Caco-2 (cell line): ENCODE measurements at regions not wholly inside any gene's neighbourhood (a gene's known extent, or its start where the extent isn't known, plus 50 kb on each side); places are given as distances from the start of the nearest gene placed in this dataset.

Experiments used
- BruUV-seq: library from RNA; stranded (reverse); fragments of 400-500 nt; replicated peaks from 2 replicates; lab custom pipeline; 2021; lab: Mats Ljungman, UMichigan
- CTCF ChIA-PET: fragments of 300-600 bp; sonication (Branson Sonifier 250); formaldehyde crosslinking; loops from one replicate; lab custom pipeline; 2022; ENCODE audit warnings: antibody characterized with exemption; lab: Charles Lee
- POLR2A ChIA-PET: fragments of 300-600 bp; sonication (Branson Sonifier 250); formaldehyde crosslinking; loops from one replicate; lab custom pipeline; 2022; ENCODE audit warnings: antibody characterized with exemption; lab: Charles Lee
- DNase-seq, 2 experiments: peaks; one replicate each; pipeline versions ENCODE4 v3.0.0 to v3.0.0-alpha.2; 2020 to 2022
- H3K27me3 ChIP-seq: replicated peaks from 2 replicates; pipeline ENCODE4 v1.6.0; 2011; ENCODE audit warnings: low read length; ENCODE audit not compliant: control insufficient read depth, insufficient read depth
- H3K36me3 ChIP-seq: 2 replicates; pipeline ENCODE4 v1.5.1; 2011; ENCODE audit warnings: low read length; ENCODE audit not compliant: control insufficient read depth, insufficient read depth
- H3K4me1 ChIP-seq: fragments of 250-450 bp; sonication (Bioruptor Pico); 2 replicates; pipeline ENCODE4 v1.5.1; 2020; ENCODE audit warnings: mild to moderate bottlenecking
- H3K4me3 ChIP-seq: 2 replicates; pipeline ENCODE4 v1.5.1; 2011; ENCODE audit warnings: low read depth, mild to moderate bottlenecking, control low read depth, low read length
- H3K9me3 ChIP-seq: fragments of 250-450 bp; sonication (Bioruptor Pico); 2 replicates; pipeline ENCODE4 v1.5.1; 2020; ENCODE audit warnings: mild to moderate bottlenecking, moderate library complexity
- H3K27ac Mint-ChIP-seq: one replicate; pipeline ENCODE4 v1.8.0; 2022; ENCODE audit warnings: mixed read lengths; ENCODE audit not compliant: unreplicated experiment
- H3K27me3 Mint-ChIP-seq: one replicate; pipeline ENCODE4 v1.8.0; 2022; ENCODE audit warnings: mixed read lengths; ENCODE audit not compliant: insufficient read depth, unreplicated experiment
- H3K36me3 Mint-ChIP-seq: one replicate; pipeline ENCODE4 v1.8.0; 2022; ENCODE audit warnings: mild to moderate bottlenecking, mixed read lengths; ENCODE audit not compliant: insufficient read depth, unreplicated experiment
- H3K4me1 Mint-ChIP-seq: one replicate; pipeline ENCODE4 v1.8.0; 2022; ENCODE audit warnings: low read depth, mixed read lengths; ENCODE audit not compliant: unreplicated experiment
- H3K4me3 Mint-ChIP-seq: one replicate; pipeline ENCODE4 v1.8.0; 2022; ENCODE audit warnings: mild to moderate bottlenecking, moderate library complexity, mixed read lengths; ENCODE audit not compliant: unreplicated experiment
- H3K9me3 Mint-ChIP-seq: one replicate; pipeline ENCODE4 v1.8.0; 2022; ENCODE audit warnings: mixed read lengths; ENCODE audit not compliant: unreplicated experiment
- intact Hi-C: fragments of 100-400 bp; cut with micrococcal nuclease; formaldehyde crosslinking; loops from one replicate; pipeline ENCODE4 v1.10.0; 2022; ENCODE audit not compliant: unreplicated experiment
- TF ChIP-seq, protein P1 (sequence below), 2 experiments: fragments of 200-600 bp in 1 of 2; IDR thresholded peaks; 1 replicate in 1 of 2; 2 replicates in 1 of 2; pipeline versions ENCODE4 v1.5.1 to v1.8.0; 2011 to 2022; ENCODE audit warnings: antibody characterized with exemption in 1 of 2, control low read depth in 1 of 2, inconsistent platforms in 1 of 2, low read depth in 1 of 2, low read length in 1 of 2, mild to moderate bottlenecking in 1 of 2, moderate library complexity in 1 of 2; ENCODE audit not compliant: insufficient read depth in 1 of 2, severe bottlenecking in 1 of 2, unreplicated experiment in 1 of 2

DNA sequence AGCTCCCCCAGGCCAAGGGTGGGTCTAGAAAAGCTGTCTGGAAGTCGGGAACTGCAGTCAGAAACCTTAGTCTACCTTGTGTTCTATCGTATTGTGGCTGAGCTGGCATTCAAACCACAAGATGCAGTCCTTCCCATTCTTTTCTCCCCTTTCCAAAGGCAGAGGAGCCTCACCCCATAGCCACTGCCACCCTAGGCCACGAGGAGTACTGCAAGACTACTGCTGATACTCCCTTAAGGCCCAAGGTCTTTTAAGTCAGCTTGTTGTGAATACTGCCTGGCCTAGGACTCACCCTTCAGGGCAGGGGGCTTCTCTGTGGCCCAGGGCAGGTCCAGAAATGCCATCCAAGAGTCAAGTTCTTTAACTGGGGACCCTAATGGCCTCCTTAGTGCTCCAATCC, 214.5 kb upstream of the CNTNAP2 start:
- no TSS peak for BruUV-seq
- no peaks in the 10 kb centered on the region for H3K9me3 Mint-ChIP-seq
- peak in 1 of 2 experiments; percentile 11 for DNase-seq

GRCh38 chr7:145899938-145900337, 216.7 kb upstream of the CNTNAP2 start:
- TF ChIP-seq, protein P1, sequence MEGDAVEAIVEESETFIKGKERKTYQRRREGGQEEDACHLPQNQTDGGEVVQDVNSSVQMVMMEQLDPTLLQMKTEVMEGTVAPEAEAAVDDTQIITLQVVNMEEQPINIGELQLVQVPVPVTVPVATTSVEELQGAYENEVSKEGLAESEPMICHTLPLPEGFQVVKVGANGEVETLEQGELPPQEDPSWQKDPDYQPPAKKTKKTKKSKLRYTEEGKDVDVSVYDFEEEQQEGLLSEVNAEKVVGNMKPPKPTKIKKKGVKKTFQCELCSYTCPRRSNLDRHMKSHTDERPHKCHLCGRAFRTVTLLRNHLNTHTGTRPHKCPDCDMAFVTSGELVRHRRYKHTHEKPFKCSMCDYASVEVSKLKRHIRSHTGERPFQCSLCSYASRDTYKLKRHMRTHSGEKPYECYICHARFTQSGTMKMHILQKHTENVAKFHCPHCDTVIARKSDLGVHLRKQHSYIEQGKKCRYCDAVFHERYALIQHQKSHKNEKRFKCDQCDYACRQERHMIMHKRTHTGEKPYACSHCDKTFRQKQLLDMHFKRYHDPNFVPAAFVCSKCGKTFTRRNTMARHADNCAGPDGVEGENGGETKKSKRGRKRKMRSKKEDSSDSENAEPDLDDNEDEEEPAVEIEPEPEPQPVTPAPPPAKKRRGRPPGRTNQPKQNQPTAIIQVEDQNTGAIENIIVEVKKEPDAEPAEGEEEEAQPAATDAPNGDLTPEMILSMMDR (IDR thresholded peaks at IDR 0.05; ENCODE audit: insufficient read depth in 1 of 2, low read depth in 1 of 2, low read length in 1 of 2, severe bottlenecking in 1 of 2, unreplicated experiment in 1 of 2): no peak
- no peak for DNase-seq
- intact Hi-C loops: no loop called here

More for the DNA sequence above, 214.5 kb upstream of the CNTNAP2 start:
- ChIA-PET POLR2A (no interaction called here), CTCF (no interaction called here)
- no peaks in the 10 kb centered on the region for H3K36me3 ChIP-seq
- no peaks in the 10 kb centered on the region for H3K27me3 Mint-ChIP-seq
- H3K4me1 ChIP-seq: no peaks in the 10 kb centered on the region
- intact Hi-C loops: no loop called here
- H3K27ac Mint-ChIP-seq: no peak overlapping the region
- TF ChIP-seq, protein P1 (IDR thresholded peaks at IDR 0.05; ENCODE audit: insufficient read depth in 1 of 2, low read depth in 1 of 2, low read length in 1 of 2, severe bottlenecking in 1 of 2, unreplicated experiment in 1 of 2): peak in 1 of 2 experiments; percentile 21
- H3K4me1 Mint-ChIP-seq: no peaks in the 10 kb centered on the region
- no peak overlapping the region for H3K4me3 ChIP-seq
- H3K9me3 ChIP-seq: 0 out of 2 replicates have a peak, but pooled peaks cover 3% of the 10 kb centered on the region
- no peaks in the 10 kb centered on the region for H3K36me3 Mint-ChIP-seq
- no peak overlapping the region for H3K4me3 Mint-ChIP-seq
- H3K27me3 ChIP-seq: no peaks in the 10 kb centered on the region

DNA sequence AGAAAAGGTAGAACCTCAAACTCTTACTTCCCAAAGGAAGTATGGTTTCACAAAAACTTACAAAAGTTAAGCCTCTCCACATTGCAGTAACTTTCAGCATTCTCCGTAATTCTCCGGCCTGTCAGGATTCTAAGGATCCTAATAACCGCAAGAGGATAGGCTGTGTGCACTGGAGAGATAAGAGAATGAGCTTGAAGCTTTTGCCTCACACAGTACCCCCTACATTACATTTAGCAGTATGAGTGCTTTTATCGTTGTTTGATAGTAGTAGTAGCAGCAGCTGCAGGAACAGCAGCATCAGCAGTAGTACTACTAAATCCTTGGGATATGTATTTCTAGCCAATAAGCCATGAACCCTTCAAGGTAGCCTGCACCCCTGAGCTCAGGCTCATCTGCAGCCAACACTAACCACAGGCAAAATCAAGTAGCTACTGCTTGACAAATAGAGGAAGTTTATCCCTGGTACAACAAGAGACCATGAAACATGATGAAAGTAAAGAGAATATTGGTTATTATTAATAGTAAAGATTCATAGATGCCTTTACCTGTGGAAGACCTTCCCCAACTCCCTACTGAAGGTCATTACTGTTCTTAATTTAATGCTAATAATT, 222.6 kb upstream of the CNTNAP2 start:
- no peak overlapping the region for H3K4me3 ChIP-seq
- Mint-ChIP-seq H3K36me3 (no peaks in the 10 kb centered on the region), H3K4me3 (no peak overlapping the region), H3K27me3 (peaks cover 3% of the 10 kb centered on the region), H3K27ac (no peak overlapping the region), H3K4me1 (no peaks in the 10 kb centered on the region), H3K9me3 (no peaks in the 10 kb centered on the region)
- DNase-seq: no peak
- ChIA-PET CTCF (no interaction called here), POLR2A (no interaction called here)
- intact Hi-C loops: no loop called here
- no peaks in the 10 kb centered on the region for H3K4me1 ChIP-seq
- TF ChIP-seq, protein P1 (IDR thresholded peaks at IDR 0.05; ENCODE audit: insufficient read depth in 1 of 2, low read depth in 1 of 2, low read length in 1 of 2, severe bottlenecking in 1 of 2, unreplicated experiment in 1 of 2): no peak
- H3K27me3 ChIP-seq: no peaks in the 10 kb centered on the region
- H3K9me3 ChIP-seq: no peaks in the 10 kb centered on the region
- no peaks in the 10 kb centered on the region for H3K36me3 ChIP-seq
- BruUV-seq: no TSS peak

More at GRCh38 chr7:145899938-145900337, 216.7 kb upstream of the CNTNAP2 start:
- H3K4me1 ChIP-seq: no peaks in the 10 kb centered on the region
- H3K27me3 ChIP-seq: no peaks in the 10 kb centered on the region
- Mint-ChIP-seq H3K36me3 (no peaks in the 10 kb centered on the region), H3K27me3 (no peaks in the 10 kb centered on the region), H3K27ac (no peak overlapping the region), H3K4me3 (no peak overlapping the region), H3K4me1 (no peaks in the 10 kb centered on the region), H3K9me3 (no peaks in the 10 kb centered on the region)
- CTCF ChIA-PET: no interaction called here
- no TSS peak for BruUV-seq
- H3K36me3 ChIP-seq: no peaks in the 10 kb centered on the region
- 0 out of 2 replicates have a peak, but pooled peaks cover 3% of the 10 kb centered on the region for H3K9me3 ChIP-seq
- POLR2A ChIA-PET: no interaction called here
- H3K4me3 ChIP-seq: no peak overlapping the region
